HG03571 (cell line): ENCODE measurements at regions not wholly inside any gene's neighbourhood (a gene's known extent, or its start where the extent isn't known, plus 50 kb on each side); places are given as distances from the start of the nearest gene placed in this dataset.
"Not testable (repeated sequence)": the region's sequence is repeated elsewhere in the genome, so short reads cannot be mapped to it uniquely, and the experiment has no call there.

Experiments used
- ATAC-seq: cut with Tn5 transposase; IDR thresholded peaks from one replicate; pipeline ENCODE4 v1.9.1; 2021; ENCODE audit not compliant: unreplicated experiment

DNA sequence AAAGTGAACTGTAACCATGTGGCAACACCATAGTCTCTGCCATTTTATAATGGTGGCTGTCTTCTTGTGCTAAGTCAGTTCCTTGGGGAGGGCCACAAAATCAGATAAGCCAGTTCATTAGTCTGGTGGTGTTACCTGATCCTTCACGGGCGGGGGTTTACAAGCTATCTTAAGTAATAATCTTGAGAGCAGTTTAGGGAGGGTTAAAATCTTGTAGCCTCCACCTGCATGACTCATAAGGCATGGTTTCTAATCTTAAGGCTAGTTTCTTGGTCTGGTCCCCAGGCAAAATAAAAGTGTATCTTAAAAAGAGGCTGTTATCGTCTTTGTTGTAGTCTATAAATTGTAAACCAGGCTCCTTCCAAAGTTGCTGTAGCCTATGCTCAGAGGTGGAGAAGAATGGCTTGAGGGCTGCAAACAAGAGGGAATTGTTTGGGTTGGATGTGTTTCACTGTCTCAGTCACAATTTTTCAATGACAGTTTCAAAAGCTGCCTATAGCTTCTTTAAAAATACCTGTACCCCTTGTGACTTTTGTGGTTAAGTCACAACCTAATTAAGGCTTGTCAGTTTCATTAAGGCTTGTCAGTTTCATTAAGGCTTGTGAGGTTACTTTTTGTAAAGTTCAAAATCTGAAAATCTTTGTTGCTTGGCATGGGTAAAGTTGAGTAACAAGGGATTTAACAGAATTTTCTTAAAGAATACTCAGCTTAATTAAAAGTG, 135.7 kb downstream of the RPS4Y2 start:
- ATAC-seq: no peak

DNA sequence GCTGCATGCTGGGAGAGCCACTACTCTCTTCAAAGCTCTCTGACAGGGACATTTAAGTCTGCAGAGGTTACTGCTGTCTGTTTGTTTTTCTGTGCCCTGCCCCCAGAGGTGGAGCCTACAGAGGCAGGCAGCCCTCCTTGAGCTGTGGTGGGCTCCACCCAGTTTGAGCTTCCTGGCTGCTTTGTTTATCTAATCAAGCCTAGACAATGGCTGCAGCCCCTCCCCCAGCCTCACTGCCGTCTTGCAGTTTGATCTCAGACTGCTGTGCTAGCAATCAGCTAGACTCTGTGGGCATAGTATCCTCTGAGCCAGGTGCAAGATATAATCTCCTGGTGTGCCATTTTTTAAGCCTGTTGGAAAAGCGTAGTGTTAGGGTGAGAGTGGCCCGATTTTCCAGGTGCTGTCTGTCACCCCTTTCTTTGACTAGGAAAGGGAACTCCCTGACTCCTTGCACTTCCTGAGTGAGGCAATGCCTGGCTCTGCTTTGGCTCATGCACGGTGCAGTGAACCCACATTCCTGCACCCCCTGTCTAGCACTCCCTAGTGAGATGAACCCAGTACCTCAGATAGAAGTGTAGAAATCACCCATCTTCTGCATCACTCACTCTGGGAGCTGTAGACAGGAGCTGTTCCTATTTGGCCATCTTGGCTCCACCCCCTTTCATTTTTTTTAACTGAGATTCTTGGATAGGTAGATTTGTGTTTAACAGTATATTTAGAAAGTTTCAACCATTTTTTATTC, 169.6 kb downstream of the RPS4Y2 start:
- ATAC-seq: not testable (repeated sequence)

GRCh38 chrY:20929691-20930342, 173.9 kb downstream of the RPS4Y2 start:
- no peak for ATAC-seq

GRCh38 chrY:20936709-20937251, 180.9 kb downstream of the RPS4Y2 start:
- not testable (repeated sequence) for ATAC-seq

- ATAC-seq: no peak
Measured at GRCh38 chrY:20961512-20961911, 205.6 kb downstream of the RPS4Y2 start.

GRCh38 chrY:20967828-20968227, 211.9 kb downstream of the RPS4Y2 start:
- ATAC-seq: no peak

- no peak for ATAC-seq
Measured at GRCh38 chrY:20968237-20968636, 212.3 kb downstream of the RPS4Y2 start.

GRCh38 chrY:20971371-20971770, 215.5 kb downstream of the RPS4Y2 start:
- no peak for ATAC-seq

DNA sequence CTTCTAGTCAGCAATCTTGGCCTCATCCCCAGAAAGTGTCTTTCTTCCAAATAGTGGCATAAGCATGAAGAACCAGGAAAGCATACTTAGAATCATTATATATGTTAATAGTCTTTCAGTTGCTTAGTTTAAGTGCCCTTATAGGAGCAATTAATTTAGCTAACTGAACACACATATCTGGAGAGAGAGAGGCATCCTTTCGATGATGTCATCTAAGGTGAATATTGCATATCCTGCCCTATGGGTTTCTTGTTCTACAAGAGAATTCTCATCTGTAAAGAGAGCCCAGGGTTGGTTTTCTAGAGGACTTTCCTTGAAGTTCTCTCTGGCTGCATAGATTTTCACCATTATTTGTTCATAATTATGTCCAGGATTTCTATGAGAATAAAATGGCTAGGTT, 230.1 kb downstream of the RPS4Y2 start:
- no peak for ATAC-seq

GRCh38 chrY:20990123-20990522, 234.2 kb downstream of the RPS4Y2 start:
- ATAC-seq: no peak

DNA sequence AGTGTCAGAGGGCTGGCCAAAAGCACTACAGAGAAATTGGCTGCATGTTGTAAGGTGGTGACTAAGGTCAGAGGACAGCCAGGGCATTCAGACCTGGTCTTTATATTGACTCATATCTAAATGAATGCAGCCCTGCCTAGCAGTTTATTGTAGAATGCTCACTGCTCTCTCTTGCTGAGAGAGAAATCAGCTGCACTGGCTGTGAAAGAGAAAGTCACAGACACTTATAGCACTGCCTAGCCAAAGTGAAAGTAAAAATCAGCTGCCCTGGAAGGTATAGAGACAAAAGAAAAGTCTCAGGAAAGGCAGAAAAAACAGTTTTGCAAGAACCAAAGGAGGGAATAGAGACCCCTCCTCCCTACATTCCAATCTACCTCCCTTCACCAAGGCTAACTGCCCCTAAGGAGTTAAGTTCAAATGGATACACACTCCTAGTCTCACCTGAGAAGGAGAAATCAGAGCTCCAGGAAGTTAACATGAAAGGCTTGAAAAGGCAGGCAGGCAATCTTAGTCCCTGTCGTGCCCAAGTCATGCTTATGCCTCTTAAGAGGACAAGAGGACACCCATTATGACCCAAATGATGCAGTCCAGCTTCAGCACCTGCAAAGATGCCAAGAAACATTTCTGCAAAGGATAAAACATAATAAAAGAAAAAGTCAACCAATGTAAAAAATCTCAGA, 235.1 kb downstream of the RPS4Y2 start:
- peak; percentile 90 for ATAC-seq

DNA sequence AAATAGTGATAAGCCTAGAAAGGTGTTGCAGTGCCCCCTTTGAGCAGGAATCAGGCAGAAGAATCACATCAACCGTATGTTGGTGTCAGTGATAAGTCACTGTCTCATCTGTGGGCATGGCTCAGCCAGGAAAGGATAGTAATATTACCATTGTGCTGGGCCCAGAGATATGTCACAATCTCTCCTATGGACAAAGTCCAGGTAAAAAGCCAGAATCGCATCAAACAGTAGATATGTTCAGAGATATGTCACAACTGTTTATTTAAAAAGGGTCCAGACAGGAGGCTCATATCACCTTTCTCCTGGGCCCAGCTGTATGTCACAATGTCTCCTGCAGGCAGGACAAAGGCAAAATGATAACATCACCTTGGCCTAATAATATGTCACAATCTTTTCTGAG, 241.4 kb downstream of the RPS4Y2 start:
- ATAC-seq: no peak

- no peak for ATAC-seq
Measured at GRCh38 chrY:20998016-20998415, 242.1 kb downstream of the RPS4Y2 start.

- ATAC-seq: no peak
Measured at GRCh38 chrY:20998483-20998882, 242.6 kb downstream of the RPS4Y2 start.

GRCh38 chrY:21001102-21001501, 245.2 kb downstream of the RPS4Y2 start:
- no peak for ATAC-seq

DNA sequence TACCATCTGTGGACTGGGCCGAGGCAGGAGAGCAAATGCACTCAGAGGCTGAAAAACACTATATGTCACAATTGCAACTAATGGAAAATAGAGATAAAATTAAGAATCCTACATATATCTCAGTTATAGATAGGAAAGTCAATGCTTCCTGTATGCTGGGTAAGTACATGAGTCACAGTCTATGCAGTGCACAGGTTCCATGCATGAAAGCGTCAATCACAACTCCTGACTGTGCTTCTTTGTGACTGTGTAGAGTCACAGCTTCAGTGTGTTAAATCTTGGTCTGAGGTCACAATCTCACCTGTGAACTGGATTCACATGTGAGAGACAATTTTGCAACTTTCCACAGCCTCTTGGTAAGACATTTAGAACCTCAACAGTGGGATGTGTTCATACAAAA, 247.2 kb downstream of the RPS4Y2 start:
- no peak for ATAC-seq

DNA sequence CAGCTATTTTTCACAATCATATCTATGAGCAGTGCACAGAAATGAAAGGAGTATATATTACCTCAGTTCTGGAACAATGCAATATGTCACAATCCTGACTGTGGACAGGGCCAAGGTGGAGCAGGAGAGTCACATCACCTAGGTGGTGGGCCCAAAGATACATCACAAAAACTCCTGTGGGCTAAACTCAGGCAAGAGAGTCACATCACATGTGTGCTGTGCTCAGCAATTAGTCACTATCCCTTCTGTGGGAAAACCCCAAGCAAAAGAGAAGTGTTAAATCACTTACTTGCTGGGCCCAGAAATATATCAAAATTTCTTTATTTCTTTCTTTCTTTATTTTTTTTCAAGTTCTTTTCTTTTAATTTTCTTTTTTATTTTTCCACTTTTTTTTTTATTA, 249.6 kb downstream of the RPS4Y2 start:
- no peak for ATAC-seq

DNA sequence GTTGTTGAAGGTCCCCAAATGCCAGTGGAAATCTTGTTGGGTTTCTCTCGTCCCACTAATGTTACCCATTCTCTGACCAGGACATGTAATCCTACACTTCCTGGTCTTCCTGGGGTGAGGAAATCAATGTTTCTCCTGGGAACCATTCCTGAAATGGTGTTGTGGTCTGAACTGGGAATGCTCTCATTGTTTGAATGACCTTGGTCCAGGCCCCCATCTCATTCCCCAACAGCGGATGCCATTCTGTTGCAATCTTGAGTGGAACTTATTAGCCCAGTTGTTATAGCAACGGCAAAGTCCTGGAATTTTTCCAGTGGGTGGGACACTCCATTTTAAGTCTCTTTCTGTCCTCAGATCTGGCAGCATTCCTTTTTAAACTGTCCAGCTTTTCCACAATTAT, 265.9 kb downstream of the RPS4Y2 start:
- ATAC-seq: no peak

DNA sequence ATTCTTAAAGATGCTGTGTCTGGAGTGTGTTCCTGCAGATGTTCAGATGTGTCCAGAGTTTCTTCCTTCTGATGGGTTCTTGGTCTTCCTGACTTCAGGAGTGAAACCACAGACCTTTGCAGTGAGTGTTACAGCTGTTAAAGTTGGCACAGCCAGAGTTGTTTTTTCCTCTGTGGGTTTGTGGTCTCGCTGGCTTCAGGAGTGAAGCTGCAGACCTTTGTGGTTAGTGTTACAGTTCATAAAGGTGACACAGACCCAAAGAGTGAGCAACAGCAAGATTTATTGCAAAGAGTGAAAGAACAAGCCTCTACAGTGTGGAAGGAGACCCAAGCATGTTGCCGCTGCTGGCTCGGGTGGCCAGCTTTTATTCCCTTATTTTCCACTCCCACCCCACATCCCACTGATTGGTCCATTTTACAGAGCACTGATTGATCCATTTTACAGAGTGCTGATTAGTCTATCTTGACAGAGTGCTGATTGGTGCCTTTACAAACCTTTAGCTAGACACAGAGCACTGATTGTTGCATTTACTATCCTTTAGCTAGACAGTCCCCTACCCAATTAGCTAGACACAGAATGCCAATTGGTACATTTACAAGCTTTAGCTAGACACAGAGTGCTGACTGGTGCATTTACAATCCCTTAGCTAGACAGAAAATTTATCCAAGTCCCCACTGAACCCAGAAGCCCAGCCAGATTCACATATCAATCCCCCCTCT, 266.6 kb downstream of the RPS4Y2 start:
- no peak for ATAC-seq

GRCh38 chrY:21023906-21024305, 268.0 kb downstream of the RPS4Y2 start:
- no peak for ATAC-seq

GRCh38 chrY:21028506-21028905, 272.6 kb downstream of the RPS4Y2 start:
- ATAC-seq: no peak
